ENCODE measurements at regions not wholly inside any gene's neighbourhood (a gene's known extent, or its start where the extent isn't known, plus 50 kb on each side); places are given as distances from the start of the nearest gene placed in this dataset.

- intact Hi-C loops (cut with DNase I): no loop called here
These were observed 124.6 kb upstream of the BCL2L14 start for GRCh38 chr12:11946161-11946560.

DNA sequence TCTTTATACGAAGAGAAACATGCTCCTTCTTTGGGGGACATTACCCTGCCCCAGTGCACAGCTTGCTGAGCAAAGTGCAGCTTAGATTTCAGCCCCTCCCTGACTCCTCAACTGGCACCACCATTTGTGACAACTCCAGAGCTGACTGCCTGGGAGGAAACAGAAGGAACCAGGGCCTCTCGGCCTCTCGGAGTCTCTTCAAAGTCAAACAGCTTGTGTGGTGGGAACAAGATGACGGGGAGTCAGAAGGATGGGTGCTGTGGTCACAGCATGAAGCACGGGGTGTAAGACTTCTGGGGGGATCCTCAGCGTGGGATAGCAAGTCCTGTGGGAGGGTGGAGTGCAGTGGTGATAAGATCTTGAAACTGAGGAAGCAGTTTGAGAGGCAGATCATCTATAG is 123.5 kb upstream of the BCL2L14 start:
- no peak for DNase-seq
- intact Hi-C loops (cut with DNase I): no loop called here

More at GRCh38 chr12:11946161-11946560, 124.6 kb upstream of the BCL2L14 start:
- no peak for DNase-seq

DNA sequence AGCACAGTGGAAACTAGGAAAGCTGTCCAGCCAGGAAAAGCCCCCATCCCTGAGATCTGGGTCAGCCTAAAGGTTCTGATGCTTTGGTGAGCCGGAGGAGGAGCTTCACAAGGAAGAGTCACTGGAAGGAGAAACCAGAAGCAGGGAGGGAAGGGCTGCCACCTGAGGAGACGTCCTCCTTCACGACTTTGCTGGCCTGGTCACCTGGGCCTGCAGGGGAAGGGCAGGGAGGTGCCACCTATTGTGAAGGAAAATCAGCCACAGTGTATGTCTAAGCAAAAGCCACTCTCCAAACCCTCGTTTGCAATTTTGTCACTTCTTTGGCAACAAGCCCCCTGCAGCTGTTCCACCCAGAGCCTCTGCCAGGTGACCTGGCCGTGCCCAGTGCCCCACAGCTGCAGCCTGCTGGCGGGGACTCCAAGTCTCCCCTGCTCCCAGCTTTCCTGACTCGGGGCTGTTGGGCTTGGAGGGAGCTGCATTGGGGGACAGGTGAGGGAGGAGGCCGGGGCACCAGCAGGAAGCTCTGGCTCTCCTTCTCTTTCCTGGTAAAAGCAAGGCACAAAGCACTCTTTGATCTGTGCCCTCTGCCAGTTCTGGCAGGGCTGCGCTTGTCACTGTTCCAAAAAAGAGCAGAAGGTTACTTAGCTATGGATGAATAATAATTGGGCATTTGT is 120.9 kb upstream of the BCL2L14 start:
- DNase-seq: peak in 31 of 42 donors; percentile 7 to 73 (median 32)
- intact Hi-C loops (cut with DNase I): no loop called here

DNA sequence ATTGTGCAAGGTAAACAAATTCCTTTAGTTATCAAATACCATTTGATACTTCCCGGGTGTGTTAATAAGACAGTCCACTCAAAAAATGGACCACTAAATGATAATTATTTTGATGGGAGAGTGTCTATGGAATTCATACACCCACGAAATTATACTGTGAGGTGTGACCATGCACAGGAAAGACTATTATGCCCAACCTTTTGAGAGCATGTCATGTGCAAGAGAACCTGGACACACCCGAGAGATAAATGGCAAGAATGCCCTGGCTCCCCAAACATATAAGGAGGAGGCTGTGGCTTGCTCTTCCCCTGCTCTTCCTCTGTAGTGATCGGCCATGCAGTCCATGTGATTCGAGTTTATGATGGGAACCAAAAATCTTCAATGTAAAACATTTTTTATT is 119.5 kb upstream of the BCL2L14 start:
- intact Hi-C loops (cut with DNase I): no loop called here
- no peak for DNase-seq

- intact Hi-C loops (cut with DNase I): no loop called here
- peak in 1 of 42 donors; percentile 25 for DNase-seq
These were observed 117.2 kb upstream of the BCL2L14 start for GRCh38 chr12:11953523-11953922.

- peak in 1 of 42 donors; percentile 34 for DNase-seq
These were observed 116.6 kb upstream of the BCL2L14 start for GRCh38 chr12:11954181-11954580.

GRCh38 chr12:11958221-11959091 is 112.3 kb upstream of the BCL2L14 start:
- intact Hi-C loops (cut with DNase I): no loop called here
- DNase-seq: no peak

More at GRCh38 chr12:11954181-11954580, 116.6 kb upstream of the BCL2L14 start:
- intact Hi-C loops (cut with DNase I): no loop called here

- intact Hi-C loops (cut with DNase I): no loop called here
- DNase-seq: peak in 1 of 42 donors; percentile 13
These were observed 111.5 kb upstream of the BCL2L14 start for GRCh38 chr12:11959117-11959823.

DNA sequence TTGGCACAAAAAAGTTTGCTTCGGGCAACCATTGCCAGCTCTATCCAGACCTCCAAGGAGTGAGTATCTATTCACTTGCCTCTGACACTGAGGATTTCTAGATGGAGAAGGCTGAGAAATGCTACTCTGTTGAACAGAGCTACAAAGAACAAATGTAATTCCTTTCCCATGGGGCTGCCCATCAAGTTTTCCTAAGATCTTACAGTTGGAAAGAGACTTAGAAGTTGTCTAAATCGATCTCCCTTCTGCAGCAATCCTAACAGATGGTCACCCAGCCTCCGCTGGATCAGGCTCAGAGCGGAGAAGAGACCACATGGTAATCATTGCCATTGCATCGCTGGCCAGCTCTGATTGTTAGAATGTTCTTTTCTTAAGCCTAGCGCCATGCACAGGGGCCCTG is 110.1 kb upstream of the BCL2L14 start:
- peak in 1 of 42 donors; percentile 13 for DNase-seq
- intact Hi-C loops (cut with DNase I): no loop called here

GRCh38 chr12:11961686-11962085 is 109.1 kb upstream of the BCL2L14 start:
- intact Hi-C loops (cut with DNase I): no loop called here

GRCh38 chr12:11962860-11963259 is 107.9 kb upstream of the BCL2L14 start:
- no peak for DNase-seq
- intact Hi-C loops (cut with DNase I): no loop called here

More at GRCh38 chr12:11961686-11962085, 109.1 kb upstream of the BCL2L14 start:
- peak in 1 of 42 donors; percentile 29 for DNase-seq

- no peak for DNase-seq
- intact Hi-C loops (cut with DNase I): no loop called here
These were observed 106.8 kb upstream of the BCL2L14 start for GRCh38 chr12:11963841-11964471.

DNA sequence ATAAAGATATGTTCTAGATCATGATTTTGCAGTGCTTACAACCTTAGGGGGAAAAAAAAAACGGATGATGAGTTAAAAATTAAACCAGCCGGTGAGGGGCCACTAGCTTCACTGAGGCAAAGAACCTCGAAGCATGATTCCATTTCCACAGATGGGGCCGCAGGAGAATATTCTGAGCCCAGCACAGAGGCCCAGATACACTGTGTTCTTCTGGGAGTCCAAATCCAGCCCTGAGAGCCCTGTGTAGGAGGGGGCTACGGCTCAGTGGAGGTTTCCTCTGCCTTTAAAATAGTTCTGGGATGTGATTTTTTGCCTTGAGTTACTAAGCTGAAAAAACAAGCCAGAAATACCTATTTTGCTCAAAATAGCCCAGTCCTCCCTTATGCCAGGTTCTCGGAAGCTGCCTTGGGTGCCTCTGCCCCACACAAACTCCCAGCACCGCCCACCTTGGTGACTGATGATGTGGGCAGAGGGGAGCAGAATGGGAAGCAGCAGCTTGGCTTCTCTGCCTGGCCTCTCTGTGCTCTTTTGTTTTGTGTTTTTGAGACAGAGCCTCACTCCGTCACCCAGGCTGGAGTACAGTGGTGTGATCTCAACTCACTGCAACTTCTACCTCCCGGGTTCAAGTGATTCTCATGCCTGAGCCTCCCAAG is 105.4 kb upstream of the BCL2L14 start:
- intact Hi-C loops (cut with DNase I): no loop called here
- DNase-seq: peak in 1 of 42 donors; percentile 28

GRCh38 chr12:11967376-11968047 is 103.2 kb upstream of the BCL2L14 start:
- intact Hi-C loops (cut with DNase I): no loop called here
- no peak for DNase-seq

GRCh38 chr12:11968048-11968383 is 102.7 kb upstream of the BCL2L14 start:
- no peak for DNase-seq
- intact Hi-C loops (cut with DNase I): no loop called here

DNA sequence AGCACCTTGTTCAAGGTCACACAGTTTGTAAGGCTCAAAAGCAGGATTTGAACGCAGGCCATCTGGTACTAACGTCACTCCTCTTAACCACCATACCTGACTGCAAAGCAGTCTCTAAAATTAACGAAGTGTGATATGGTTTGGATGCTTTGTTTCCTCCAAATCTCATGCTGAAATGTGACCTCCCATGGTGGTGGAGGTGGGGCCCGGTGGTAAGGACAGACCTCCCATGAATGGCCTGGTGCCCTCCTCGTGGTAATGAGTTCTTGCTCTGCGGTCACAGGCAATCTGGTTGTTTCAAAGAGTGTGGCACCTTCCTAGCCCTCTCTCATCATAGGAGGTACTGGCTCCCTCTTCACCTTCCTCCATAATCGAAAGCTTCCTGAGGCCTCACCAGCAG is 102.2 kb upstream of the BCL2L14 start:
- intact Hi-C loops (cut with DNase I): no loop called here

GRCh38 chr12:11969437-11970154 is 101.1 kb upstream of the BCL2L14 start:
- intact Hi-C loops (cut with DNase I): no loop called here
- no peak for DNase-seq

More for the DNA sequence above, 102.2 kb upstream of the BCL2L14 start:
- DNase-seq: no peak

GRCh38 chr12:11970155-11970520 is 100.6 kb upstream of the BCL2L14 start:
- intact Hi-C loops (cut with DNase I): no loop called here
- no peak for DNase-seq

Data from head of caudate nucleus (tissue), 42 donors.